EL (cell line): ENCODE measurements at regions not wholly inside any gene's neighbourhood (a gene's known extent, or its start where the extent isn't known, plus 50 kb on each side); places are given as distances from the start of the nearest gene placed in this dataset.

Source experiments
- DNase-seq: peaks from one replicate; pipeline ENCODE4 v3.0.0-alpha.2; 2016

- DNase-seq, result no peak
Observed at GRCh38 chr2:219692521-219692920, 65.1 kb downstream of the SLC4A3 start.

GRCh38 chr2:219695145-219695709 lies 67.8 kb downstream of the SLC4A3 start:
- no peak for DNase-seq

GRCh38 chr2:219697811-219698747 lies 70.6 kb downstream of the SLC4A3 start:
- no peak for DNase-seq

GRCh38 chr2:219698748-219699439 lies 71.5 kb downstream of the SLC4A3 start:
- DNase-seq, result no peak

- DNase-seq, result no peak
Observed at GRCh38 chr2:219699440-219699821, 72.0 kb downstream of the SLC4A3 start.

GRCh38 chr2:219701847-219702634 lies 74.6 kb downstream of the SLC4A3 start:
- peak; percentile 47 for DNase-seq

GRCh38 chr2:219702796-219703545 lies 75.5 kb downstream of the SLC4A3 start:
- peak; percentile 65 for DNase-seq

- no peak for DNase-seq
Observed at GRCh38 chr2:219704878-219705277, 77.4 kb downstream of the SLC4A3 start.

GRCh38 chr2:219706823-219707281 lies 79.4 kb downstream of the SLC4A3 start:
- peak; percentile 81 for DNase-seq

- peak; percentile 55 for DNase-seq
Observed at GRCh38 chr2:219707496-219708285, 80.3 kb downstream of the SLC4A3 start.

GRCh38 chr2:219709331-219709761 lies 81.9 kb downstream of the SLC4A3 start:
- no peak for DNase-seq

GRCh38 chr2:219713110-219713509 lies 85.7 kb downstream of the SLC4A3 start:
- peak; percentile 43 for DNase-seq

GRCh38 chr2:219714681-219715400 lies 87.4 kb downstream of the SLC4A3 start:
- no peak for DNase-seq

- DNase-seq, result no peak
Observed at GRCh38 chr2:219718066-219718465, 90.6 kb downstream of the SLC4A3 start.

GRCh38 chr2:219719521-219719920 lies 92.1 kb downstream of the SLC4A3 start:
- DNase-seq, result no peak

- DNase-seq, result no peak
Observed at GRCh38 chr2:219720956-219721355, 93.5 kb downstream of the SLC4A3 start.

GRCh38 chr2:219722276-219722879 lies 94.9 kb downstream of the SLC4A3 start:
- DNase-seq, result peak; percentile 37

GRCh38 chr2:219723311-219723710 lies 95.9 kb downstream of the SLC4A3 start:
- DNase-seq, result no peak

- no peak for DNase-seq
Observed at GRCh38 chr2:219724628-219725027, 97.2 kb downstream of the SLC4A3 start.

GRCh38 chr2:219726916-219727315 lies 99.5 kb downstream of the SLC4A3 start:
- peak; percentile 35 for DNase-seq
